Ishikawa (cell line): ENCODE measurements at regions not wholly inside any gene's neighbourhood (a gene's known extent, or its start where the extent isn't known, plus 50 kb on each side); places are given as distances from the start of the nearest gene placed in this dataset.

Experiments used
- CEBPB ChIP-seq: IDR thresholded peaks from 2 replicates; pipeline ENCODE4 v1.6.1; 2012
- CREB1 ChIP-seq: IDR thresholded peaks from 2 replicates; pipeline ENCODE4 v1.6.1; 2012; ENCODE audit warnings: low read depth
- EGR1 ChIP-seq: IDR thresholded peaks from 2 replicates; pipeline ENCODE4 v1.6.1; 2012
- EP300 ChIP-seq: IDR thresholded peaks from 2 replicates; pipeline ENCODE4 v1.6.1; 2012; ENCODE audit warnings: borderline replicate concordance
- FOXM1 ChIP-seq: IDR thresholded peaks from 2 replicates; pipeline ENCODE4 v1.6.1; 2012; ENCODE audit warnings: low read depth, borderline replicate concordance
- MAX ChIP-seq: IDR thresholded peaks from 2 replicates; pipeline ENCODE4 v1.6.1; 2012
- NFIC ChIP-seq: IDR thresholded peaks from 2 replicates; pipeline ENCODE4 v1.6.1; 2012
- RAD21 ChIP-seq: IDR thresholded peaks from 2 replicates; pipeline ENCODE4 v1.6.1; 2012; ENCODE audit warnings: low read depth
- REST ChIP-seq: IDR thresholded peaks from 2 replicates; pipeline ENCODE4 v1.6.1; 2012; ENCODE audit warnings: low read depth, mild to moderate bottlenecking
- TAF1 ChIP-seq: IDR thresholded peaks from 2 replicates; pipeline ENCODE4 v1.6.1; 2012; ENCODE audit warnings: low read depth, mild to moderate bottlenecking
- TCF12 ChIP-seq: IDR thresholded peaks from 2 replicates; pipeline ENCODE4 v1.6.1; 2012; ENCODE audit warnings: low read depth
- TEAD4 ChIP-seq: IDR thresholded peaks from 2 replicates; pipeline ENCODE4 v1.6.1; 2012
- USF1 ChIP-seq: IDR thresholded peaks from 2 replicates; pipeline ENCODE4 v1.6.1; 2012
- YY1 ChIP-seq: IDR thresholded peaks from 2 replicates; pipeline ENCODE4 v1.6.1; 2012; ENCODE audit warnings: low read depth
- ZBTB7A ChIP-seq: IDR thresholded peaks from 2 replicates; pipeline ENCODE4 v1.6.1; 2012; ENCODE audit warnings: low read depth

GRCh38 chr4:154985673-154986072 is 204.6 kb downstream of the RBM46 start:
- no peak for TF ChIP-seq CREB1
- TF ChIP-seq EGR1 = no peak
- TF ChIP-seq USF1 = no peak
- no peak for TF ChIP-seq EP300
- no peak for TF ChIP-seq MAX
- TF ChIP-seq CEBPB = no peak
- TF ChIP-seq NFIC = no peak
- no peak for TF ChIP-seq YY1
- no peak for TF ChIP-seq ZBTB7A
- TF ChIP-seq RAD21 = no peak
- TF ChIP-seq TCF12 = no peak
- TF ChIP-seq TEAD4 = no peak
- no peak for TF ChIP-seq FOXM1
- no peak for TF ChIP-seq REST
- no peak for TF ChIP-seq TAF1

- TF ChIP-seq RAD21 = no peak
- no peak for TF ChIP-seq YY1
- no peak for TF ChIP-seq USF1
- TF ChIP-seq TEAD4 = no peak
- TF ChIP-seq FOXM1 = no peak
Observed at GRCh38 chr4:154988511-154988910, 207.4 kb downstream of the RBM46 start.

GRCh38 chr4:154989511-154989910 is 208.4 kb downstream of the RBM46 start:
- TF ChIP-seq USF1 = no peak
- TF ChIP-seq RAD21 = no peak
- no peak for TF ChIP-seq FOXM1
- TF ChIP-seq MAX = no peak
- TF ChIP-seq EP300 = no peak
- no peak for TF ChIP-seq TCF12

GRCh38 chr4:154998284-154998683 is 210.2 kb upstream of the NPY2R start:
- TF ChIP-seq ZBTB7A = no peak
- no peak for TF ChIP-seq TCF12
- TF ChIP-seq REST = no peak

GRCh38 chr4:154998773-154999172 is 209.7 kb upstream of the NPY2R start:
- TF ChIP-seq TCF12 = no peak

GRCh38 chr4:154999950-155000578 is 208.4 kb upstream of the NPY2R start:
- TF ChIP-seq EGR1 (no peak), YY1 (no peak), CREB1 (no peak), RAD21 (no peak), TAF1 (no peak), ZBTB7A (no peak), REST (no peak), TEAD4 (no peak), EP300 (no peak), MAX (no peak), TCF12 (no peak), NFIC (no peak), FOXM1 (no peak), CEBPB (no peak)
